ENCODE measurements at regions not wholly inside any gene's neighbourhood (a gene's known extent, or its start where the extent isn't known, plus 50 kb on each side); places are given as distances from the start of the nearest gene placed in this dataset.

GRCh38 chr20:16220826-16221225 is 352.4 kb downstream of the KIF16B start:
- no peak for DNase-seq

DNA sequence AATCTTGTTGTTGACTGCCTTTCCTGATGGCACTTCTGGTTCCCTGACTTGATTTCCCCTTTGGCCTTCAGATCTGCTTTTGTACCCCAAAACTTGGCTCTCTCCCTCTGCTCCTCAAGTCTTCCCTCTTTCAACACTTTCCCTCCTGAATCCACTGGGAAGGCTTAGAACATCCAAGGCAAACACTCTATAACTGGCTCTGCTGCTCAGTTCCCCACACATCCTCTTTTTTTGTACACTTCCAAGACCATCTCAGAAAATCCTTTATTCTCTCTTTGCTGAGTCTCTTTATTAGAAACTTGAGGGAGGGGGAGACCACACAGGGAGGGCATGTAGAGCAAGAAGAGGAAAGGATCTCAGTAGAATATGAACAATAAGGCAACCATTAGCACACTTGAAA is 354.1 kb downstream of the KIF16B start:
- no peak for DNase-seq

DNA sequence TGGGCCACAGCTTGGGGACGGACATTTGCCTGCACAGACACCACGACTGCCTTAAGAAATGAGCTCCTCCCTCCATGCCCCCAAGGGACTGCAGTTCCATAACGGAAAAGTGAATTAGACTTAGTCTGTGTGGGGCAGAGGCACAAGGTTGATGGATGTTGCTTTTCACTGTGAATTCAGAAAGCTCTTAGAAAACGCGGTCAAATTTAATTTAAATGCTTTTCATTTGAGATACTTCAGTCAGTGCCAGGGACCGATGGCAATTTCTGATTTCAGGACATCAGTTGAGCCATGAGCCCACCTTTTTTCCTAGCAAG is 356.4 kb downstream of the KIF16B start:
- DNase-seq, result no peak

DNA sequence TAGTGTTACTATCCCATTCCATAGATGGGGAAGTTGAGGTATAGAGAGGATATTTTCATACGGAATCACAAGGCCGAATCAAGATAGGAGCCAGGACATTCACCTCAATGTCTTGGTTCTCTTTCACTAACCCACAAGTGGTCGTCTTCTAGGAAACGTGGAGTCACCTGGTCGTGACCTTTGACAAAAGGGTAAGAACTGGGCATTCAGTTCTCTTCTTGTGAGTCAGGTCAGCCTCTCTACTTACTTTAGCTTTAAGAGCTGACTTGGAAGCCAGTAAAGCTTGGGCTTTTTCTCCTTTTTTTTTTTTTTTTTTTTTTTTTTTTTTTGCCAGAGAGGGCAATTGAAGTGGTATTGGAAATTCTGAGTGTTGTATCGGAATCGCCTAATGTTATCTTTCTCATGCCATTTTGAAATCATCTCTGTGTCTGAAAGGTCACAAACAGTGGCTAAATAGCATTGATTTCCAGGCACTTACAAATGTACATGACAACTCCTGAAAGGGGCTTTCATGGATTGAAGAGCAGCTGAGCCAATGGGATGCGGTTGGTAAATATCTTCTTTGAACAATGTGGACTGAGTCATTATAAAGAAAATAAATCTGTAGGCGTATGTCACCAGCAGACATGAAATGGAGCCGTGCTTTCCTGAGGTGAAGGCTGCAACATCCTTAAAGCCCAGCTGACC is 356.9 kb downstream of the KIF16B start:
- no peak for DNase-seq

DNA sequence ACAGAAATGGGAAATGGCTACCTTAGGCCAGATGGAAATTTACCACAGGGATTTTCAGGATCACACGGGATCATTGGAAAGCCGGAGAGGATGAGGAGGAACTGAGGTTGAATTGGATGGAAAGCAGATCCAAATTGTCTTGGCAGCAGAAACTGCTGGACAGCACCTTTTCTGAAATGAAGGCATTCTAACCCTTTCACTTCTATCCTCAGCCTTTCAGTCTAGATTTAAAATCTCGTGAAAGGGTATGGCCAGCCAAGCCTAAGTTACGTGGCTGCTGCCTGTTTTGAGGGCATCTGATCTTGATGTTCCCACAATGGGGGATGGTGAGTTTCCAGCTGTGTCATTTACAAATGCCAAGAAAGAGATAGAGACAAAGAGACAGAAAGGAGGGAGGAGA is 358.2 kb downstream of the KIF16B start:
- no peak for DNase-seq

GRCh38 chr20:16212790-16213189 is 360.5 kb downstream of the KIF16B start:
- DNase-seq, result no peak

DNA sequence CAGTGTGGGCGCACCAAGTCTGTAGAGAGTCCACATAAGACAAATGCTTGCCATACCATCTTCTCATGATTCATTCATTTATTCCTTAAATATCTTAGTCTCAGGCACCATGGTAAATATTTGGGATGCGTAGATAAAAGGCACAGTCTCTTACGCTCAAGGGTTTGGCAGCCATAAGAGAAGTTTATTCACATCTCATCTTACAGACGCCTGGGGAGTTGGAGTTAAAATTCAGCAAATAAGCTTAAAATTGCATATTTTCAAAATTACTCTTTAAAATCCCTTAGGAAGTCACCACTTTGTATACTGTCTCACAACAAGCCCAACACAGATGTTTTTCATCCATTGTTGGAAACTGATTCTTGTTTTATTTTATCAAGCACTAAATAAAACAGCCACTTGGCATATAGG is 363.3 kb downstream of the KIF16B start:
- DNase-seq, result no peak

DNA sequence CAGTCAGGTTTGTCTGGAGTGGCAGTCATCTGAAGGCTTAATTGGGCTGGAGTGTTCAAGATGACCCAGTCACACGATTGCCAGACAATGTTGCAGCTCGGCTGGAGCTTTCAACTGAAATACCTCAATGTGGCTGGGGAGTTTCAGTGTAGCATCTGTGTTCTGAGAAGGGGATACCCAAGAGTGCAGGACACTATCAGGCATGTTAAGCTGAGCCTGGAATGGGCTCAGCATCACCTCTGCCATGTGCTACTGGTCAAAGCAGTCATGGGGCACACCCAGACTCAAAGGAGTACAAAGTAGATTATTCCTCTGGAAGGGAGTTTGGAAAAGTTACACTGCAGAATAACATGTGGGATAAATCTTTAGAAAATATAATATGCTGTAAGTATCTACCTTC is 363.9 kb downstream of the KIF16B start:
- no peak for DNase-seq

GRCh38 chr20:16208443-16208842 is 364.8 kb downstream of the KIF16B start:
- no peak for DNase-seq

DNA sequence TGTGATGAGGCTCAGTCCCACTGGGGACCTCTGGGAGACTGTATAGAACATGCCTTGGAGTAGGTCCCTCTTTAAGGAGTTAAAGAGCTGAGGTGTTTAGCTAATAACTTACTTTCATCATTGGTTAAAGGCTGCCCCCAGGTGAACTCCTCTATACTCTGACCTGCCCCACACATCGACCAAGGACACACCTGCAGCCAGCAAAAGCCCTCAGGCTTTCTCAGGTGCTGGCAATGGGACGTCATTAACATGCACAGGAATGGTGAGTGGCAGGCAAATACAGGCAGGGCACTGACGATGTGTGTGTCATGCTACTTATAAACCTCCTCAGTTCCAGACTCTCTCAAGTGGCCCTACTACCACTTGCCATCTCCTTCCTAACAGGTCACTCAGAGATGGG is 366.4 kb downstream of the KIF16B start:
- no peak for DNase-seq

DNA sequence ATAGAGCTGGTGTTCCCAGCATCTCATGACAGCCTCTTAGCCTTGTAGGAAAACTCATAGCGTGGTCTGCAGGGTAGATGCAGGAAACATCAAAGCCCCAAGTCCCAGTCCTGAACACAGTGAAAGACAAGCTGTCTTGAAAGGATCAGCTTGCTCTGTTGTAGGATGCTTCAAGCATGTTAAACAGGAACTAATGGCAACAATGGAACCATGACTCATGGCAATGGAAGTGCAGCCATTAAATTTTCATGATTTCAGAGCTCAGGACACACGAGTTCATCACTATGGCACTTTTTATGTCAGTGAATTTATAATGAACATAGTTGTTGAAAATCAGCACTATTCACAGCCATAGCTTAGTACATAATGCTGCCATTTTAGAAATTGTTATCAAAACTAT is 367.7 kb downstream of the KIF16B start:
- no peak for DNase-seq

DNA sequence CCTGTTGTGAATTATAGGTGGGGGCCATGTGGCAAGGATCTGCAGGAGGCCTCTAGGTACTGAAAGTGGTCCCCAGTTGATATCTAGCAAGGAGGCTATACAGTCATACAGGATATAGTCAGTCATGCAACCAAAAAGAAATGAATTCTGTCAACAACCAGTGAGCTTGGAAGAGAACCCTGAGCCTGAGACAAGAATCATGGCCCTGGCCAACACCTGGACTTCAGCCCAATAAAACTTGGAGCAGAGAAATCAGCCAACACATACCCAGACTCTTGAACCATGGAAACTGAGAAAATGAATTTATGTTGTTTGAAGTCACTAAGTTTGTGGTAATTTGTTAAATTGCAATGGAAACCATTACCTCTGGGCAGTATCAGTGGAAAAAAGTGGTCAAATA is 370.2 kb downstream of the KIF16B start:
- DNase-seq, result no peak

DNA sequence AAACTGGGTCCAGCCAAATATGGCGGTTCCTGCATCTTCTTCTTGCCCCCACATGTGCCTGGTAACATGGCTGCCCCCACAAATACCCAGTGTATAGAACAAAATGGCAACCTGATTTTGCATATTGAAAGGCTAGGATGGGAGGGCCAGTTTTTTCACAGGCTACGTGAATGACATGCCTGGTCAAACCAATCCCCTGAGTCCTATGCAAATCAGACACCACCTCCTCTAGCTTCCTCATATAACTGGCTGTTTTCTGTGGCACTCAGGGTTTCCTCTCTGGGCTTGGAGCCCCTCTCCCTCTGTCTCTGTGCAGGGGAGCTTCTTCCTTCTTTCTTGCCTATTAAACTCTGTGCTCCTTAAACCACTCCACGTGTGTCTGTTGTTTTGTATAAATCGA is 372.1 kb downstream of the KIF16B start:
- no peak for DNase-seq

DNA sequence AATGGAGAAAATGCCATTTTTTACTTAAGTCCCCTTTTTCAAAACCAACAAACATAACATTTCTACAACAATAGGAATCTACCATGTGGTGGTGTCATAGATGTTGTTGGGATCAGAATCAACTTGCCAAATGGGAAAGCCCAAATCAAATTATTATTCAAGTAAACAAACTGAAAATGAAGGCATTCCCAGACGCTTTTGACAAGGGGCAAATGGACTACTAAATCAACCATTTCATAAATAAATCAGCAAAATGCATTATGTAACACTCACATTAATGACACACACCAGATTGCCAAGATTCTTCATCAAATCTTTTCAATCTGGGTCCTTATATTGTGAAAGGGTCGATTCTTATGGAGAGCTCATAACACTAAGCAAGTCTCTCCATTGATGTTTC is 375.6 kb downstream of the KIF16B start:
- no peak for DNase-seq

GRCh38 chr20:16195671-16196070 is 377.6 kb downstream of the KIF16B start:
- no peak for DNase-seq

DNA sequence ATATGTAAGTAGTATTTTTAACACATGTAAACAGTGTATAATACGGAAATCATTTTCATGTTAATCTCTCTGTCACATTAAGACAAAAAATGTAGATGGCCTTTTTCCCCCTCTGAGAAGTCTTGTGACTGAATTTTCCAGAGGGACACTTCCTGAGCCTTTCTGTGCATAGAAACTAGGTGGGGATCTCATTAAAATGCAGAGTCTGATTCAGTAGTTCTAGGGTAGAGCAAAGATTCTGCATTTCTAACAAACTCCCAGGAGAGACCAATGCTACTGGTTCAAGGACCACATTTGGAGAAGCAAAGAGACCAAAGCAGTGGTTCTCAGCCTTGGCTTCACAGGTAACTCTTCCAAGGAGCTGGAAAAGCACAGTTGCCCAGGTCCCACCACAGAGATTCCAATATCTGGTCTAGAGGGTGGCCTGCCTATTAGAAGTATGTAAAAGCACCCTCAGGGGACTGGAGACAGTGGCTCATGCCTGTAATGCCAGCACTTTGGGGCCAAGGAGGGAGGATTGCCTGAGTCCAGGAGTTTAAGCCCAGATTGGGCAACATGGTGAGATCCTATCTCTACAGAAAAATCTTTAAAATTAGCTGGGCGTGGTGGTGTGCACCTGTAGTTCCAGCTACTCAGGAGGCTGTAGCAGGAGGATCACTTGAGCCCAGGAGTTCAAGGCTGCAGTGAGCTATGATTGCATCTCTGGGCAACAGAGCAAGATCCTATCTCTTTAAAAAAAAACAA is 378.5 kb downstream of the KIF16B start:
- no peak for DNase-seq

- DNase-seq, result no peak
These were observed 381.8 kb downstream of the KIF16B start for GRCh38 chr20:16191496-16191895.

GRCh38 chr20:16189371-16189770 is 383.9 kb downstream of the KIF16B start:
- no peak for DNase-seq

GRCh38 chr20:16187956-16188616 is 385.2 kb downstream of the KIF16B start:
- no peak for DNase-seq

GRCh38 chr20:16179919-16180318 is 393.3 kb downstream of the KIF16B start:
- no peak for DNase-seq

GRCh38 chr20:16179371-16179770 is 393.9 kb downstream of the KIF16B start:
- DNase-seq, result no peak

GRCh38 chr20:16178546-16179135 is 394.6 kb downstream of the KIF16B start:
- no peak for DNase-seq

- DNase-seq, result no peak
These were observed 397.8 kb downstream of the KIF16B start for GRCh38 chr20:16175322-16175961.

All from midbrain (tissue), 1 donor.